GM23338 (cell line): ENCODE measurements at regions not wholly inside any gene's neighbourhood (a gene's known extent, or its start where the extent isn't known, plus 50 kb on each side); places are given as distances from the start of the nearest gene placed in this dataset.

ENCODE experiments used
- CTCF ChIP-seq, 2 experiments: fragments of 200-600 bp in 1 of 2; sonication (generic) in 1 of 2; conservative IDR thresholded peaks; 2 replicates each; pipeline versions ENCODE4 v1.5.1 to v1.6.1; 2016 to 2017; ENCODE audit warnings: antibody characterized with exemption in 2 of 2, low read depth in 2 of 2, mild to moderate bottlenecking in 2 of 2, moderate library complexity in 1 of 2
- EZH2 ChIP-seq: fragments of 200-600 bp; sonication (generic); IDR thresholded peaks from one replicate; pipeline ENCODE4 v1.8.0; 2017; ENCODE audit warnings: antibody characterized with exemption, mild to moderate bottlenecking, low read depth; ENCODE audit not compliant: unreplicated experiment
- EZH2phosphoT487 ChIP-seq: fragments of 200-600 bp; sonication (generic); IDR thresholded peaks from one replicate; pipeline ENCODE4 v1.8.1; 2018; ENCODE audit warnings: antibody characterized with exemption; ENCODE audit not compliant: unreplicated experiment
- POLR2AphosphoS5 ChIP-seq: IDR thresholded peaks from 2 replicates; pipeline ENCODE4 v1.6.1; 2016; ENCODE audit warnings: antibody characterized with exemption, low read depth
- REST ChIP-seq: IDR thresholded peaks from one replicate; pipeline ENCODE4 v1.6.1; 2018; ENCODE audit warnings: antibody characterized with exemption; ENCODE audit not compliant: unreplicated experiment
- STAT1 ChIP-seq: IDR thresholded peaks from one replicate; pipeline ENCODE4 v1.6.1; 2016; ENCODE audit warnings: antibody characterized with exemption; ENCODE audit not compliant: unreplicated experiment

DNA sequence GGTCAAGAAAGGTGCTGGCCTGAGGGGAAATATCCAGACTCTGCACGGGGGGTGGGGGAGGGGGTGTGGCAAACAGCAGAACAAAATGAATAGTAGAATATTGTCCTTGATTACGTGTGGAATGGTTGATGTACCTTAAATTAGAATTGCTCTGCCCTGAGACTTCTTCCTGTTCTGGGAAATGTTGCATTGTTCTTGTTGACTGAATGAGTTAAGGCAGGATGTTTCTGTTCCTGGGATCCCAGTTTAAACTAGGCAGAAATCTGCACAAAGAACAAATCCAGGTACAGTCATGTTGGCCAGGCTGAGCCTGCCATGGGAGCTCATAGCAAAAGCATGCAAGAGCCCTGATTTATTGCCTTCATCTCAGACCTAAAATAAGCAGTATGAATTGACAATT, 558.7 kb upstream of the VSTM2A start:
- TF ChIP-seq CTCF (conservative IDR thresholded peaks at IDR 0.05; ENCODE audit: low read depth in 2 of 2) (no peak), STAT1 (no peak), POLR2AphosphoS5 (no peak), EZH2phosphoT487 (no peak), REST (no peak), EZH2 (no peak)
